ENCODE measurements at regions not wholly inside any gene's neighbourhood (a gene's known extent, or its start where the extent isn't known, plus 50 kb on each side); places are given as distances from the start of the nearest gene placed in this dataset.

GRCh38 chr15:97401970-97402369 lies 558.5 kb upstream of the ARRDC4 start:
- no peaks in the 10 kb centered on the region for H4K20me1 ChIP-seq (ENCODE audit: insufficient read depth, low read length)
- H3F3A ChIP-seq (ENCODE audit: insufficient read depth, low read length): no peaks in the 10 kb centered on the region
- TF ChIP-seq EZH2 (optimal IDR thresholded peaks at IDR 0.05; ENCODE audit: low read depth, low read length): no peak
- no peak for TF ChIP-seq CTCF (IDR thresholded peaks at IDR 0.05; ENCODE audit: low read length)
- TF ChIP-seq EZH2phosphoT487 (IDR thresholded peaks at IDR 0.05; ENCODE audit: low read length): no peak
- no peak for DNase-seq
- no peak overlapping the region for H3K27ac ChIP-seq (ENCODE audit: low read length)
- no peaks in the 10 kb centered on the region for H3K79me2 ChIP-seq (ENCODE audit: low read length)
- H2AFZ ChIP-seq (ENCODE audit: low read length): no peak overlapping the region
- no peaks in the 10 kb centered on the region for H3K36me3 ChIP-seq (replicated peaks; ENCODE audit: insufficient read depth, low read length)
- H3K9me3 ChIP-seq (replicated peaks; ENCODE audit: insufficient read depth, low read length): no peaks in the 10 kb centered on the region
- no peak overlapping the region for H3K9ac ChIP-seq (ENCODE audit: low read length)
- H3K4me1 ChIP-seq (ENCODE audit: low read length): no peaks in the 10 kb centered on the region
- H3K4me2 ChIP-seq (ENCODE audit: low read depth, low read length): no peak overlapping the region
- H3K27me3 ChIP-seq (replicated peaks; ENCODE audit: insufficient read depth, low read length): no peaks in the 10 kb centered on the region
- H3K4me3 ChIP-seq (ENCODE audit: low read length): no peak overlapping the region
- no peaks in the 10 kb centered on the region for H3K9me2 ChIP-seq (replicated peaks; ENCODE audit: insufficient read depth, low read length)

DNA sequence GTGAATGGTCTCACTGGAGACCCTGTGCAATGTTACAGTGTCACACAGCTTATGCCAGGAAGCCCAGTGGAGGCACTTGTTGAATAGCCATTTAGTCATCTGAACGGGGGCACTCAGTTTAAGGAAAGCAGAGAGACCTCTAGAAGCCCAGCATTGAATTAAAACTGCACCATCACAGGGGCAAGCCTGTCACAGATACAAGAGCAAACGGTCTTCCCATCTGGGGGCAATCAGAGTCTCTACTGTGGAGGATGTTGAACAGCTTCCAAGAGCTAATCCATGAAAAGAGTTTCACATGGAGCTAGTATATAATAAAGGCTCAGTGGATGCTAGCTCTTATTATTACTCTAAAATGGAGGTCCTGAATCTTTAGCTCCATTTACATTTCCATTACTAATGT lies 553.7 kb upstream of the ARRDC4 start:
- TF ChIP-seq EZH2phosphoT487 (IDR thresholded peaks at IDR 0.05; ENCODE audit: low read length) (no peak), CTCF (IDR thresholded peaks at IDR 0.05; ENCODE audit: low read length) (no peak), EZH2 (optimal IDR thresholded peaks at IDR 0.05; ENCODE audit: low read depth, low read length) (no peak)
- Histone ChIP-seq H3K79me2 (ENCODE audit: low read length) (no peaks in the 10 kb centered on the region), H3K36me3 (replicated peaks; ENCODE audit: insufficient read depth, low read length) (no peaks in the 10 kb centered on the region), H2AFZ (ENCODE audit: low read length) (no peak overlapping the region), H3K9ac (ENCODE audit: low read length) (no peak overlapping the region), H3K4me1 (ENCODE audit: low read length) (no peaks in the 10 kb centered on the region), H4K20me1 (ENCODE audit: insufficient read depth, low read length) (no peaks in the 10 kb centered on the region), H3F3A (ENCODE audit: insufficient read depth, low read length) (no peaks in the 10 kb centered on the region), H3K27ac (ENCODE audit: low read length) (no peak overlapping the region), H3K4me2 (ENCODE audit: low read depth, low read length) (no peak overlapping the region), H3K9me3 (replicated peaks; ENCODE audit: insufficient read depth, low read length) (no peaks in the 10 kb centered on the region), H3K4me3 (ENCODE audit: low read length) (no peak overlapping the region), H3K27me3 (replicated peaks; ENCODE audit: insufficient read depth, low read length) (no peaks in the 10 kb centered on the region), H3K9me2 (replicated peaks; ENCODE audit: insufficient read depth, low read length) (no peaks in the 10 kb centered on the region)
- DNase-seq: no peak

DNA sequence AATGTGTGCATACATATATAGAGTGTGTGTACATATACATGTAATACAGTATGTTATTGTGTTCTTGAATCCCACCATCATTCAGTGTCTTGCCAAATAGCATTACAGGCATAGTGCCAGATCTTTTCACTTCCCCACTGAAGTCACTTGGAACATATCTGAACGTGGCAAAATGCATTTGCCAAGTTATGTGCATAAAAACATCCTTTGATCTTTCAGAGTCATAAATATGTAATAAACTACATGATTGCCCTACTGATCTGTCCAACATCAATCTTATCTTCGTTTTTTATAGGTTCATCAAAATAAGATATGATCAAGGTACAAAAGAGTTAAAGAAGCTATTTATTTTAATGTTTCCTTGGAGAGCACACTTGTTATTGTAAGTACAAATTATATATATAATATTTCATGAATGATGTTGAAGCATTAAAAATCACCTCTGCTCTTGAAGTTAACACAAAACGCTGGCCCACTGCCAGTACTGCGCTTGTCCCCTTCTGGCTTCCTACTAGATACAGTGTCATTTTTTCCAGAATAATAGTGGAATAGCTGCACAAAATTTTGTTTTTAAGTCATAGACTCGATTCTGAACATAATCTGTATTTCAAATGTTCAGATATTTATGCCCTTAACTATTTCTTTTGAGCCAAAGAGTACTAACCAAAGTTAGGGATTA lies 549.5 kb upstream of the ARRDC4 start:
- Histone ChIP-seq H3K4me1 (ENCODE audit: low read length) (no peaks in the 10 kb centered on the region), H3K79me2 (ENCODE audit: low read length) (no peaks in the 10 kb centered on the region), H3K27me3 (replicated peaks; ENCODE audit: insufficient read depth, low read length) (no peaks in the 10 kb centered on the region), H3K4me2 (ENCODE audit: low read depth, low read length) (no peak overlapping the region), H2AFZ (ENCODE audit: low read length) (no peak overlapping the region), H3K9me3 (replicated peaks; ENCODE audit: insufficient read depth, low read length) (no peaks in the 10 kb centered on the region), H3F3A (ENCODE audit: insufficient read depth, low read length) (no peaks in the 10 kb centered on the region), H3K36me3 (replicated peaks; ENCODE audit: insufficient read depth, low read length) (no peaks in the 10 kb centered on the region), H4K20me1 (ENCODE audit: insufficient read depth, low read length) (no peaks in the 10 kb centered on the region), H3K9ac (ENCODE audit: low read length) (no peak overlapping the region), H3K27ac (ENCODE audit: low read length) (no peak overlapping the region), H3K4me3 (ENCODE audit: low read length) (no peak overlapping the region), H3K9me2 (replicated peaks; ENCODE audit: insufficient read depth, low read length) (no peaks in the 10 kb centered on the region)
- TF ChIP-seq CTCF (IDR thresholded peaks at IDR 0.05; ENCODE audit: low read length) (no peak), EZH2 (optimal IDR thresholded peaks at IDR 0.05; ENCODE audit: low read depth, low read length) (no peak), EZH2phosphoT487 (IDR thresholded peaks at IDR 0.05; ENCODE audit: low read length) (no peak)
- no peak for DNase-seq

Data from MM.1S (cell line).